Endothelial cell of umbilical vein (primary cell): ENCODE measurements at regions not wholly inside any gene's neighbourhood (a gene's known extent, or its start where the extent isn't known, plus 50 kb on each side); places are given as distances from the start of the nearest gene placed in this dataset.

ENCODE experiments used
- BruUV-seq: library from RNA; stranded (reverse); fragments of 400-500 nt; replicated peaks from 2 replicates; lab custom pipeline; 2021; lab: Mats Ljungman, UMichigan
- CTCF ChIA-PET: fragments of 300-600, 350-600 bp; sonication (Branson Sonifier 250); formaldehyde crosslinking; loops from one replicate; lab custom pipeline; 2021; ENCODE audit warnings: antibody characterized with exemption, inconsistent platforms; lab: Charles Lee
- POLR2A ChIA-PET: fragments of 300-600, 350-600 bp; sonication (Branson Sonifier 250); formaldehyde crosslinking; loops from one replicate; lab custom pipeline; 2021; ENCODE audit warnings: antibody characterized with exemption, inconsistent platforms; lab: Charles Lee
- DNase-seq: peaks from one replicate; pipeline ENCODE4 v3.0.0-alpha.2; 2011; ENCODE audit warnings: low read depth, low spot score
- FAIRE-seq: peaks from 2 replicates; lab custom pipeline; 2011; peaks lifted over from hg19 to GRCh38; lab: Jason Lieb, UNC
- H2AFZ ChIP-seq: 2 replicates; pipeline ENCODE4 v1.6.0; 2012; ENCODE audit warnings: low read depth, low read length, control low read depth, inconsistent platforms
- H3K27ac ChIP-seq: 2 replicates; pipeline ENCODE4 v1.5.1; 2011; ENCODE audit warnings: low read depth, mild to moderate bottlenecking, control low read depth, low read length, moderate library complexity; ENCODE audit not compliant: insufficient read depth
- H3K27me3 ChIP-seq, 2 experiments: 2 replicates each; pipeline versions ENCODE4 v1.6.0 to v1.6.1; 2011; ENCODE audit warnings: low read length in 2 of 2, mixed read lengths in 1 of 2; ENCODE audit not compliant: control insufficient read depth in 2 of 2, insufficient read depth in 2 of 2
- H3K36me3 ChIP-seq, 2 experiments: 2 replicates in 1 of 2; 3 replicates in 1 of 2; pipeline ENCODE4 v1.5.1; 2011; ENCODE audit warnings: low read length in 2 of 2, mild to moderate bottlenecking in 1 of 2, moderate library complexity in 1 of 2; ENCODE audit not compliant: control insufficient read depth in 2 of 2, insufficient read depth in 2 of 2; ENCODE audit errors: extremely low read depth in 1 of 2
- H3K4me1 ChIP-seq: 3 replicates; pipeline ENCODE4 v1.5.1; 2011; ENCODE audit warnings: mild to moderate bottlenecking, low read length; ENCODE audit not compliant: control insufficient read depth, insufficient read depth; ENCODE audit errors: extremely low read depth
- H3K4me2 ChIP-seq: 2 replicates; pipeline ENCODE4 v1.6.1; 2011; ENCODE audit warnings: low read length, control low read depth, mixed read lengths; ENCODE audit not compliant: insufficient read depth
- H3K4me3 ChIP-seq, 3 experiments: fragments of 200-600 bp in 1 of 3; sonication (generic), shearing (Covaris generic) in 1 of 3; replicated peaks in 1 of 3; 2 replicates each; pipeline ENCODE4 v1.5.1; 2011 to 2016; ENCODE audit warnings: control low read depth in 3 of 3, low read length in 3 of 3, mild to moderate bottlenecking in 2 of 3, inconsistent platforms in 1 of 3, low read depth in 1 of 3, moderate library complexity in 1 of 3; ENCODE audit not compliant: insufficient read depth in 1 of 3
- H3K79me2 ChIP-seq: 2 replicates; pipeline ENCODE4 v1.6.0; 2012; ENCODE audit warnings: low read length, inconsistent platforms; ENCODE audit not compliant: control insufficient read depth, insufficient read depth
- H3K9ac ChIP-seq: replicated peaks from 2 replicates; pipeline ENCODE3; 2011; ENCODE audit warnings: low read length, control low read depth; ENCODE audit not compliant: insufficient read depth; ENCODE audit errors: extremely low read depth
- H3K9me1 ChIP-seq: replicated peaks from 3 replicates; pipeline ENCODE4 v1.6.0; 2011; ENCODE audit warnings: mild to moderate bottlenecking, low read length; ENCODE audit not compliant: control insufficient read depth, insufficient read depth; ENCODE audit errors: extremely low read depth
- H3K9me3 ChIP-seq: replicated peaks from 2 replicates; pipeline ENCODE4 v1.5.1; 2012; ENCODE audit warnings: low read length, inconsistent platforms; ENCODE audit not compliant: control insufficient read depth, insufficient read depth
- H4K20me1 ChIP-seq: replicated peaks from 2 replicates; pipeline ENCODE3; 2011; ENCODE audit warnings: mild to moderate bottlenecking, low read length; ENCODE audit not compliant: control insufficient read depth, insufficient read depth; ENCODE audit errors: extremely low read depth
- CTCF ChIP-seq, 2 donors: IDR thresholded peaks; 1 replicate in 1 of 2; 2 replicates in 1 of 2; pipeline ENCODE4 v1.5.1; 2011; ENCODE audit warnings: low read length in 2 of 2, mild to moderate bottlenecking in 2 of 2, moderate library complexity in 2 of 2, control low read depth in 1 of 2, inconsistent platforms in 1 of 2, low read depth in 1 of 2; ENCODE audit not compliant: insufficient read depth in 1 of 2; ENCODE audit errors: extremely low read depth in 1 of 2
- EZH2 ChIP-seq: IDR thresholded peaks from 2 replicates; pipeline ENCODE4 v1.6.1; 2012; ENCODE audit warnings: borderline replicate concordance, low read depth, mild to moderate bottlenecking, moderate library complexity, low read length, inconsistent platforms; ENCODE audit not compliant: severe bottlenecking
- FOS ChIP-seq: IDR thresholded peaks from 2 replicates; pipeline ENCODE4 v1.6.1; 2011; ENCODE audit warnings: mild to moderate bottlenecking, low read length, moderate library complexity, borderline replicate concordance; ENCODE audit not compliant: insufficient read depth
- GATA2 ChIP-seq: IDR thresholded peaks from 2 replicates; pipeline ENCODE4 v1.7.0; 2011; ENCODE audit warnings: low read depth, mild to moderate bottlenecking, moderate library complexity, mixed read lengths, low read length; ENCODE audit not compliant: insufficient read length, insufficient read depth
- JUN ChIP-seq: IDR thresholded peaks from 2 replicates; pipeline ENCODE4 v1.6.1; 2011; ENCODE audit warnings: borderline replicate concordance, low read depth; ENCODE audit not compliant: insufficient read length, insufficient read depth
- MAX ChIP-seq: IDR thresholded peaks from 2 replicates; pipeline ENCODE4 v1.6.1; 2011; ENCODE audit not compliant: insufficient read depth, insufficient read length
- MYC ChIP-seq: IDR thresholded peaks from one replicate; pipeline ENCODE4 v1.6.1; 2011; ENCODE audit warnings: mild to moderate bottlenecking, low read depth, low read length
- POLR2A ChIP-seq: IDR thresholded peaks from 2 replicates; pipeline ENCODE4 v1.6.1; 2012; ENCODE audit warnings: low read depth, mild to moderate bottlenecking, control low read depth, low read length
- POLR2AphosphoS5 ChIP-seq: IDR thresholded peaks from 2 replicates; pipeline ENCODE4 v1.6.1; 2012; ENCODE audit warnings: low read depth, mild to moderate bottlenecking, control low read depth, low read length, moderate library complexity; ENCODE audit not compliant: insufficient read depth
- dilution Hi-C: fragments of 300-500 bp; cut with MboI; formaldehyde crosslinking; loops from one replicate; pipeline ENCODE4 v1.15.0; 2019; ENCODE audit warnings: low sequenced_read_pairs; ENCODE audit not compliant: extremely low pct_ligation_motif_present
- intact Hi-C: fragments of 100-400 bp; cut with micrococcal nuclease; formaldehyde crosslinking; loops from one replicate; pipeline ENCODE4 v1.10.0; 2022

- Histone ChIP-seq H3K9ac (no peak overlapping the region), H3K4me2 (no peak overlapping the region), H3K4me1 (no peaks in the 10 kb centered on the region), H3K27me3 (peaks cover 0 to 4% of the 10 kb centered on the region in 2 experiments), H4K20me1 (no peaks in the 10 kb centered on the region), H3K4me3 (no peak overlapping the region), H3K79me2 (no peaks in the 10 kb centered on the region), H3K9me3 (no peaks in the 10 kb centered on the region), H3K36me3 (no peaks in the 10 kb centered on the region), H2AFZ (no peak overlapping the region), H3K9me1 (no peaks in the 10 kb centered on the region), H3K27ac (no peak overlapping the region)
- intact Hi-C loops: no loop called here
- no TSS peak for BruUV-seq
- CTCF ChIA-PET: no interaction called here
- POLR2A ChIA-PET: no interaction called here
- FAIRE-seq (no peak), DNase-seq (no peak)
- TF ChIP-seq POLR2AphosphoS5 (no peak), EZH2 (no peak), MAX (no peak), GATA2 (no peak), POLR2A (no peak), MYC (no peak), JUN (no peak), CTCF (IDR thresholded peaks at IDR 0.05; ENCODE audit: extremely low read depth in 1 of 2, insufficient read depth in 1 of 2, low read depth in 1 of 2, low read length in 2 of 2) (no peak), FOS (no peak)
- dilution Hi-C loops: no loop called here
Observed at GRCh38 chr18:11272516-11272915, 123.1 kb upstream of the PIEZO2 start.
